ENCODE measurements at regions not wholly inside any gene's neighbourhood (a gene's known extent, or its start where the extent isn't known, plus 50 kb on each side); places are given as distances from the start of the nearest gene placed in this dataset.

DNA sequence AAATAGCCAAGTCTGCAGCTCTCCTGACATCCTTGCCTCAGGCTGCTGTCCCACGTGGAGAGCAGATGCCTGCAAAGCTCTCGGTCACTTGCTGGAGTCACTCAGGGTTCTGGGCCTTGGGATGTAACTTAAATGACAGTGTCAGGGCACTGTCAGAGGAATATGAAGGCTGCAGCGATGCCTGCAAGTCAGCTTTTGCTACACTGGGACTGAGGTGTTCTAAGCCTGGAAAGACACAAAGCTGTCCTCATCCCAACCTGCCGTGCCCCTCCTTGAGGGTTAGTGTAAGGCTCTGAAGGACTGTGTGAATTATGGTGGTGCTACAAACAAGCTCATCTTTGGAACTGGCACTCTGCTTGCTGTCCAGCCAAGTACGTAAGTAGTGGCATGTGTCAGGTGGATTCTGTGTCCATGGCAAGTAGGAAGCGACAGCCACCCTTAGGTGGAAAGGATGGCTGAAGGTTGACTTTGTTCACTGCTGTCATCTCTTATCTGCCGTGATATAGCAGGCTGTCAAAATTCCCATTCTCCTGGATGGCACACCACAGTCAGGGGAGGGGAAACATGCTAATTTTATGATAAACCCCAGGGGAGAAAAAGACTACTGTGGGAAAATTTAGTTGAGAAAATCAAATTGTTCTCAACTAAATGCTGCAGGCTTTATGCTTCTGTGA, 79.9 kb downstream of the DAD1 start:
- DNase-seq = no peak
- Histone ChIP-seq H3K4me3 (replicated peaks in 1 of 3) (no peak overlapping the region), H3K27me3 (no peaks in the 10 kb centered on the region), H3K9me3 (no peaks in the 10 kb centered on the region), H3K4me1 (peaks cover 0 to 9% of the 10 kb centered on the region in 2 donors), H3K27ac (no peak overlapping the region), H3K36me3 (no peaks in the 10 kb centered on the region)
- intact Hi-C loops (cut with DNase I) = no loop called here
- WGBS, 2 donors = 68 to 84% methylated on average over 7 of the region's 7 CpGs
- TF ChIP-seq, protein P1, sequence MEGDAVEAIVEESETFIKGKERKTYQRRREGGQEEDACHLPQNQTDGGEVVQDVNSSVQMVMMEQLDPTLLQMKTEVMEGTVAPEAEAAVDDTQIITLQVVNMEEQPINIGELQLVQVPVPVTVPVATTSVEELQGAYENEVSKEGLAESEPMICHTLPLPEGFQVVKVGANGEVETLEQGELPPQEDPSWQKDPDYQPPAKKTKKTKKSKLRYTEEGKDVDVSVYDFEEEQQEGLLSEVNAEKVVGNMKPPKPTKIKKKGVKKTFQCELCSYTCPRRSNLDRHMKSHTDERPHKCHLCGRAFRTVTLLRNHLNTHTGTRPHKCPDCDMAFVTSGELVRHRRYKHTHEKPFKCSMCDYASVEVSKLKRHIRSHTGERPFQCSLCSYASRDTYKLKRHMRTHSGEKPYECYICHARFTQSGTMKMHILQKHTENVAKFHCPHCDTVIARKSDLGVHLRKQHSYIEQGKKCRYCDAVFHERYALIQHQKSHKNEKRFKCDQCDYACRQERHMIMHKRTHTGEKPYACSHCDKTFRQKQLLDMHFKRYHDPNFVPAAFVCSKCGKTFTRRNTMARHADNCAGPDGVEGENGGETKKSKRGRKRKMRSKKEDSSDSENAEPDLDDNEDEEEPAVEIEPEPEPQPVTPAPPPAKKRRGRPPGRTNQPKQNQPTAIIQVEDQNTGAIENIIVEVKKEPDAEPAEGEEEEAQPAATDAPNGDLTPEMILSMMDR (IDR thresholded peaks at IDR 0.05) = no peak
- TF ChIP-seq POLR2A (IDR thresholded peaks at IDR 0.05) = no peak

DNA sequence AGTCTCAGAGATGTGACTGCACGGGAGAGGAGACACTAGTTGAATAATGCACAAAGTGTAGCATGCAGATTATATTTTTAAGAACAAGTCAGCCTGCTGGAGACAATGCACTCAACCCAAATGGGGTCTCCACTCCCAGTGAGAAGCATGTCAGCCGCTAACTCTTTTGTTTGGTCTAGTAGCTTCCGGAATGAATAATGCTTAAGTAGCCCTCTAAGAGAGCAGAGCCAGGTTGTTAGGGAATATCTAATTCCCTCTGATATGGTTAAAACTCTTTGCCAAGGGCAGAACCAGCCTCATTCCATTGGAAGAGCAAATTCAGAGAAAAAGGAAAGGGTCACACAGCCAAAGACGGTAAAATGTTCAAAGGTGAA, 80.4 kb downstream of the DAD1 start:
- Histone ChIP-seq H3K36me3 (no peaks in the 10 kb centered on the region), H3K27ac (no peak overlapping the region), H3K9me3 (no peaks in the 10 kb centered on the region), H3K27me3 (no peaks in the 10 kb centered on the region), H3K4me3 (replicated peaks in 1 of 3) (no peak overlapping the region), H3K4me1 (peaks cover 0 to 9% of the 10 kb centered on the region in 2 donors)
- WGBS, 2 donors = 71 to 78% methylated on average over 4 of the region's 4 CpGs
- TF ChIP-seq POLR2A (IDR thresholded peaks at IDR 0.05) = no peak
- no peak for DNase-seq
- intact Hi-C loops (cut with DNase I) = no loop called here

DNA sequence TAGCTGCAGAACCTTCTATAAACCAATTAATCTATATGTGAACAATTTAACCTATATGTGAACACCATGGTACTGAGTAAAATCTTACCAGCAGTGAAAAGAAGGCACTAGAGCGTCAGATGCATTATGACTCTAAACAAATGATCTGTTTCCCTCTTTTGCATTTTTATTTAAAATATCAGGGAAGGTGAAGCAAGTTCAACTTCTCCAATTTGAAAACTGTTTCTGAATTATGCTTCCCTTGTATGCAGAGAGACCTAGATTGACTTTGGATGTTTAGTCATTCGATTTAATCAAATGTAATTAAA, 80.9 kb downstream of the DAD1 start:
- DNase-seq = no peak
- Histone ChIP-seq H3K36me3 (no peaks in the 10 kb centered on the region), H3K27me3 (no peaks in the 10 kb centered on the region), H3K4me3 (replicated peaks in 1 of 3) (no peak overlapping the region), H3K9me3 (no peaks in the 10 kb centered on the region), H3K4me1 (peaks cover 0 to 9% of the 10 kb centered on the region in 2 donors), H3K27ac (no peak overlapping the region)
- intact Hi-C loops (cut with DNase I) = no loop called here
- WGBS, 2 donors = 91 to 97% methylated on average over 2 of the region's 2 CpGs
- TF ChIP-seq, protein P1 (IDR thresholded peaks at IDR 0.05) = no peak
- TF ChIP-seq POLR2A (IDR thresholded peaks at IDR 0.05) = no peak

DNA sequence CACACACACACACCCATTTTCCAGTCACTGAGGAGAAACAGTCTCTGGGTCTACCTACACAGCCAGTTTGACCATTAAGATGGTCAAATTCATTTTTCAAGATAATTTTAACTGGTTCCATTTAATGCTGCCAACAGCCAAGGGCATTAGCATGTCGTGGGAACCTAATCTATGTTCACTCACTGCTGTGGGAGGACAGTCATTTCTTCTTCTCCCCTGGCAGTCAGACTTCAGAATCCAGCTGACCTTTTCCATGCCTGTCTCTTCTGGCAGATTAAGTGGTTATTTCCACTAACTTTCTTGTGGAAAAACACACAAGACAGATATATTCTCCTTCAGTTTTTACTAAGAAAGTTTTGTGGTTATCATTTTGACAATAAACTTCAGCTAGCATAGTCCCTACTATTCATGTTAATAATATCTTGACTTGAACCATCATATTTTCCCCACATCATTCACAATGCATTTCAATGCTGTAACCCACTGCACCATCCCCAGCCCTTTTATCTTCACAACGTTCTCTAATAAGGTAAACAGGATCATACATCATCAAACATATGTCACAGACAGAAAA, 82.2 kb downstream of the DAD1 start:
- intact Hi-C loops (cut with DNase I) = no loop called here

DNA sequence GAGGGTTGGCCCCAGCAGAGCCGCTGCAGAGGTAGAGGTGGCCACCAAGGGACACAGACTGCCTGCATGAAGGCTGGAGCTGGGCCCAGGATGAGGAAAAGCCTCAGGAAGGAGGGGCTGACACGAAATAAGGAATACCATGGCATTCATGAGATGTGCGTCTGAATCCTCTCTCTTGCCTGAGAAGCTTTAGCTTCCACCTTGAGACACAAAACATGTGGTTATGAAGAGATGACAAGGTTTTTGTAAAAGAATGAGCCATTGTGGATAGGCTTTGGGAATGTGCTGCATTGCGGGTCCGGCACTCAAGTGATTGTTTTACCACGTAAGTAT, 82.7 kb downstream of the DAD1 start:
- intact Hi-C loops (cut with DNase I) = no loop called here
- TF ChIP-seq, protein P1 (IDR thresholded peaks at IDR 0.05) = no peak
- no peak for TF ChIP-seq POLR2A (IDR thresholded peaks at IDR 0.05)
- 90 to 91% methylated on average over 6 of the region's 6 CpGs for WGBS, 2 donors

More for the DNA sequence above, 82.2 kb downstream of the DAD1 start:
- Histone ChIP-seq H3K9me3 (no peaks in the 10 kb centered on the region), H3K36me3 (no peaks in the 10 kb centered on the region), H3K4me3 (replicated peaks in 1 of 3) (no peak overlapping the region), H3K27ac (no peak overlapping the region), H3K27me3 (no peaks in the 10 kb centered on the region), H3K4me1 (no peaks in the 10 kb centered on the region)
- no peak for TF ChIP-seq POLR2A (IDR thresholded peaks at IDR 0.05)
- TF ChIP-seq, protein P1 (IDR thresholded peaks at IDR 0.05) = no peak
- WGBS, 2 donors = 70 to 89% methylated on average over 2 of the region's 2 CpGs
- DNase-seq = no peak

More for the DNA sequence above, 82.7 kb downstream of the DAD1 start:
- no peaks in the 10 kb centered on the region for H3K4me1 ChIP-seq
- no peak overlapping the region for H3K27ac ChIP-seq
- no peaks in the 10 kb centered on the region for H3K36me3 ChIP-seq
- no peaks in the 10 kb centered on the region for H3K27me3 ChIP-seq
- H3K9me3 ChIP-seq = no peaks in the 10 kb centered on the region
- DNase-seq = no peak
- no peak overlapping the region for H3K4me3 ChIP-seq (replicated peaks in 1 of 3)
